ENCODE measurements at regions not wholly inside any gene's neighbourhood (a gene's known extent, or its start where the extent isn't known, plus 50 kb on each side); places are given as distances from the start of the nearest gene placed in this dataset.

GRCh38 chr15:60283936-60284335, 113.8 kb downstream of the ANXA2 start:
- TF ChIP-seq POLR2A (IDR thresholded peaks at IDR 0.05) = no peak
- TF ChIP-seq CTCF (IDR thresholded peaks at IDR 0.05 in 4 of 5, conservative IDR thresholded peaks at IDR 0.05 in 1 of 5) = no peak
